Ectodermal cell (in vitro differentiated cells): ENCODE measurements at regions not wholly inside any gene's neighbourhood (a gene's known extent, or its start where the extent isn't known, plus 50 kb on each side); places are given as distances from the start of the nearest gene placed in this dataset.

ENCODE experiments used
- H3K27ac ChIP-seq: 2 replicates; pipeline ENCODE4 v1.7.0; 2013; ENCODE audit warnings: mild to moderate bottlenecking, low read depth, low read length; ENCODE audit not compliant: insufficient read depth, poor library complexity, severe bottlenecking
- H3K27me3 ChIP-seq: 2 replicates; pipeline ENCODE4 v1.7.0; 2013; ENCODE audit warnings: mild to moderate bottlenecking, low read length; ENCODE audit not compliant: insufficient read depth, control insufficient read depth, poor library complexity, severe bottlenecking
- H3K36me3 ChIP-seq: one replicate; pipeline ENCODE4 v1.7.0; 2013; ENCODE audit warnings: low read length; ENCODE audit not compliant: control insufficient read depth, insufficient read depth
- H3K4me1 ChIP-seq: one replicate; pipeline ENCODE4 v1.7.0; 2013; ENCODE audit warnings: low read length; ENCODE audit not compliant: control insufficient read depth, insufficient read depth
- H3K4me3 ChIP-seq: 2 replicates; pipeline ENCODE4 v1.7.0; 2013; ENCODE audit warnings: low read depth, low read length, control low read depth; ENCODE audit not compliant: insufficient read depth
- H3K9me3 ChIP-seq: 2 replicates; pipeline ENCODE4 v1.7.0; 2013; ENCODE audit warnings: mild to moderate bottlenecking, low read length, moderate library complexity; ENCODE audit not compliant: control insufficient read depth
- WGBS, 2 experiments: methylation state at CpG; one replicate each; pipeline ENCODE4 v1.1.7; 2013; ENCODE audit warnings: missing lambda C conversion rate in 2 of 2; 5-methylcytosine and 5-hydroxymethylcytosine counted together

- Histone ChIP-seq H3K27me3 (no peaks in the 10 kb centered on the region), H3K36me3 (no peaks in the 10 kb centered on the region), H3K4me1 (no peaks in the 10 kb centered on the region), H3K9me3 (no peaks in the 10 kb centered on the region), H3K4me3 (no peak overlapping the region), H3K27ac (no peak overlapping the region)
- 93 to 95% methylated on average over 5 of the region's 5 CpGs for WGBS, 2 experiments
These were observed 112.1 kb upstream of the LPP start for GRCh38 chr3:188041895-188042294.

- no peaks in the 10 kb centered on the region for H3K27me3 ChIP-seq
- no peaks in the 10 kb centered on the region for H3K9me3 ChIP-seq
- no peaks in the 10 kb centered on the region for H3K4me1 ChIP-seq
- 83 to 91% methylated on average over 6 of the region's 6 CpGs for WGBS, 2 experiments
- no peak overlapping the region for H3K4me3 ChIP-seq
- no peaks in the 10 kb centered on the region for H3K36me3 ChIP-seq
- H3K27ac ChIP-seq = no peak overlapping the region
These were observed 111.5 kb upstream of the LPP start for GRCh38 chr3:188042466-188042865.

- WGBS, 2 experiments = 91 to 93% methylated on average over 2 of the region's 2 CpGs
- Histone ChIP-seq H3K4me1 (no peaks in the 10 kb centered on the region), H3K4me3 (no peak overlapping the region), H3K27ac (no peak overlapping the region), H3K27me3 (no peaks in the 10 kb centered on the region), H3K36me3 (no peaks in the 10 kb centered on the region), H3K9me3 (no peaks in the 10 kb centered on the region)
These were observed 110.1 kb upstream of the LPP start for GRCh38 chr3:188043891-188044290.

- Histone ChIP-seq H3K27me3 (no peaks in the 10 kb centered on the region), H3K4me1 (peaks cover 2% of the 10 kb centered on the region), H3K27ac (no peak overlapping the region), H3K4me3 (no peak overlapping the region), H3K36me3 (no peaks in the 10 kb centered on the region), H3K9me3 (no peaks in the 10 kb centered on the region)
- WGBS, 2 experiments = 96 to 98% methylated on average over 2 of the region's 2 CpGs
These were observed 107.3 kb upstream of the LPP start for GRCh38 chr3:188046561-188047211.

GRCh38 chr3:188047536-188047935 lies 106.4 kb upstream of the LPP start:
- Histone ChIP-seq H3K36me3 (no peaks in the 10 kb centered on the region), H3K9me3 (no peaks in the 10 kb centered on the region), H3K4me3 (no peak overlapping the region), H3K4me1 (peaks cover 10% of the 10 kb centered on the region), H3K27me3 (no peaks in the 10 kb centered on the region), H3K27ac (no peak overlapping the region)
- 76 to 100% methylated on average over 1 of the region's 1 CpG for WGBS, 2 experiments

- 92 to 93% methylated on average over 10 of the region's 10 CpGs for WGBS, 2 experiments
- no peaks in the 10 kb centered on the region for H3K36me3 ChIP-seq
- peaks cover 20% of the 10 kb centered on the region for H3K4me1 ChIP-seq
These were observed 104.1 kb upstream of the LPP start for GRCh38 chr3:188049606-188050530.

GRCh38 chr3:188051801-188052168 lies 102.2 kb upstream of the LPP start:
- H3K27me3 ChIP-seq = no peaks in the 10 kb centered on the region
- peaks cover 20% of the 10 kb centered on the region for H3K4me1 ChIP-seq
- H3K36me3 ChIP-seq = no peaks in the 10 kb centered on the region
- no peak overlapping the region for H3K27ac ChIP-seq
- 68 to 70% methylated on average over 8 of the region's 8 CpGs for whole genome bisulfite sequencing, 2 experiments
- no peak overlapping the region for H3K4me3 ChIP-seq
- H3K9me3 ChIP-seq = no peaks in the 10 kb centered on the region

More at GRCh38 chr3:188049606-188050530, 104.1 kb upstream of the LPP start:
- no peaks in the 10 kb centered on the region for H3K9me3 ChIP-seq
- H3K4me3 ChIP-seq = no peak overlapping the region
- H3K27me3 ChIP-seq = no peaks in the 10 kb centered on the region
- H3K27ac ChIP-seq = no peak overlapping the region

- H3K4me3 ChIP-seq = no peak overlapping the region
- H3K27me3 ChIP-seq = no peaks in the 10 kb centered on the region
- peaks cover 20% of the 10 kb centered on the region for H3K4me1 ChIP-seq
- H3K9me3 ChIP-seq = no peaks in the 10 kb centered on the region
- 55 to 58% methylated on average over 16 to 17 of the region's 17 CpGs for WGBS, 2 experiments
- no peaks in the 10 kb centered on the region for H3K36me3 ChIP-seq
- no peak overlapping the region for H3K27ac ChIP-seq
These were observed 101.6 kb upstream of the LPP start for GRCh38 chr3:188052169-188053035.

GRCh38 chr3:188053036-188053340 lies 101.0 kb upstream of the LPP start:
- no peaks in the 10 kb centered on the region for H3K36me3 ChIP-seq
- no peaks in the 10 kb centered on the region for H3K27me3 ChIP-seq
- no peak overlapping the region for H3K4me3 ChIP-seq
- H3K4me1 ChIP-seq = peaks cover 20% of the 10 kb centered on the region
- 100% methylated on average over 1 of the region's 1 CpG for WGBS, 2 experiments
- H3K27ac ChIP-seq = no peak overlapping the region
- H3K9me3 ChIP-seq = no peaks in the 10 kb centered on the region
